Sigmoid colon (tissue), 6 donors: ENCODE measurements at regions not wholly inside any gene's neighbourhood (a gene's known extent, or its start where the extent isn't known, plus 50 kb on each side); places are given as distances from the start of the nearest gene placed in this dataset.

Source experiments
- DNase-seq: peaks from one replicate; pipeline ENCODE4 v3.0.0-alpha.2; 2019
- H3K27ac ChIP-seq, 4 donors: fragments of 200-600 bp; sonication (generic); one replicate each; pipeline ENCODE4 v1.5.1; 2016 to 2019; ENCODE audit warnings: mild to moderate bottlenecking in 1 of 4
- H3K27me3 ChIP-seq, 3 donors: fragments of 200-600 bp; sonication (generic); one replicate each; pipeline ENCODE4 v1.5.1; 2019; ENCODE audit warnings: mild to moderate bottlenecking in 1 of 3
- H3K36me3 ChIP-seq, 4 donors: fragments of 200-600 bp; sonication (generic); one replicate each; pipeline ENCODE4 v1.5.1; 2016 to 2019
- H3K4me1 ChIP-seq, 4 donors: fragments of 200-600 bp; sonication (generic); one replicate each; pipeline ENCODE4 v1.5.1; 2017 to 2019
- H3K4me3 ChIP-seq, 4 donors: fragments of 200-600 bp; sonication (generic); one replicate each; pipeline ENCODE4 v1.5.1; 2017 to 2019; ENCODE audit warnings: mild to moderate bottlenecking in 2 of 4, moderate library complexity in 1 of 4
- H3K9me3 ChIP-seq, 4 donors: fragments of 200-600 bp in 3 of 4; sonication (generic) in 3 of 4; one replicate each; pipeline versions ENCODE4 v1.5.1 to v1.6.1; 2013 to 2019
- CTCF ChIP-seq, 4 experiments: fragments of 450-650 bp in 3 of 4; fragments of 200-600 bp in 1 of 4; IDR thresholded peaks; one replicate each; pipeline ENCODE4 v1.5.1; 2016 to 2019; ENCODE audit warnings: antibody characterized with exemption in 4 of 4, mild to moderate bottlenecking in 3 of 4, moderate library complexity in 2 of 4
- EP300 ChIP-seq, 4 donors: sonication (generic); formaldehyde crosslinking; IDR thresholded peaks; one replicate each; pipeline ENCODE4 v1.6.1; 2017; ENCODE audit warnings: antibody characterized with exemption in 4 of 4
- POLR2A ChIP-seq, 2 donors: fragments of 450-650 bp; IDR thresholded peaks; one replicate each; pipeline ENCODE4 v1.6.1; 2016; ENCODE audit warnings: antibody characterized with exemption in 2 of 2, mild to moderate bottlenecking in 2 of 2, moderate library complexity in 2 of 2
- POLR2AphosphoS5 ChIP-seq, 4 donors: sonication (generic); formaldehyde crosslinking; IDR thresholded peaks; one replicate each; pipeline ENCODE4 v1.6.1; 2017; ENCODE audit warnings: antibody characterized with exemption in 4 of 4
- WGBS, 2 donors: extraction: QIAGEN DNeasy Blood & Tissue Kit; methylation state at CpG; one replicate each; pipeline ENCODE4 v1.1.7; 2013; 5-methylcytosine and 5-hydroxymethylcytosine counted together
- intact Hi-C: fragments of 100-400 bp; cut with DNase I; formaldehyde crosslinking; loops from one replicate; pipeline ENCODE4 v1.15.1; 2023
- donor health status: healthy with polysubstance abuse.
- donor health status: healthy.

- H3K4me3 ChIP-seq, result no peak overlapping the region
- H3K36me3 ChIP-seq, result no peaks in the 10 kb centered on the region
- H3K27me3 ChIP-seq, result no peaks in the 10 kb centered on the region
- intact Hi-C loops, result no loop called here
- DNase-seq, result no peak
- no peaks in the 10 kb centered on the region for H3K9me3 ChIP-seq
- no peak overlapping the region for H3K27ac ChIP-seq
- no peak for TF ChIP-seq EP300 (IDR thresholded peaks at IDR 0.05)
- no peak for TF ChIP-seq CTCF (IDR thresholded peaks at IDR 0.05)
- TF ChIP-seq POLR2AphosphoS5 (IDR thresholded peaks at IDR 0.05), result no peak
- TF ChIP-seq POLR2A (IDR thresholded peaks at IDR 0.05), result no peak
- 91 to 95% methylated on average over 9 of the region's 9 CpGs for WGBS, 2 donors
- peaks cover 0 to 7% (median 2%) of the 10 kb centered on the region in 4 donors for H3K4me1 ChIP-seq
Measured at GRCh38 chr4:81743731-81744435, 272.2 kb upstream of the RASGEF1B start.

- no peak overlapping the region for H3K4me3 ChIP-seq
- no peaks in the 10 kb centered on the region for H3K36me3 ChIP-seq
- no peaks in the 10 kb centered on the region for H3K27me3 ChIP-seq
- no peaks in the 10 kb centered on the region for H3K9me3 ChIP-seq
- no peak overlapping the region for H3K27ac ChIP-seq
- TF ChIP-seq POLR2AphosphoS5 (IDR thresholded peaks at IDR 0.05), result no peak
- no peak for TF ChIP-seq POLR2A (IDR thresholded peaks at IDR 0.05)
- no peak for TF ChIP-seq CTCF (IDR thresholded peaks at IDR 0.05)
- no peak for TF ChIP-seq EP300 (IDR thresholded peaks at IDR 0.05)
- no peak for DNase-seq
- H3K4me1 ChIP-seq, result peaks cover 0 to 7% (median 2%) of the 10 kb centered on the region in 4 donors
- intact Hi-C loops, result no loop called here
Measured at GRCh38 chr4:81740487-81740886, 268.8 kb upstream of the RASGEF1B start.

GRCh38 chr4:81738891-81739290, 267.2 kb upstream of the RASGEF1B start:
- H3K27ac ChIP-seq, result no peak overlapping the region
- intact Hi-C loops, result no loop called here
- no peaks in the 10 kb centered on the region for H3K36me3 ChIP-seq
- no peak overlapping the region for H3K4me3 ChIP-seq
- no peaks in the 10 kb centered on the region for H3K27me3 ChIP-seq
- DNase-seq, result no peak
- TF ChIP-seq POLR2AphosphoS5 (IDR thresholded peaks at IDR 0.05), result no peak
- TF ChIP-seq CTCF (IDR thresholded peaks at IDR 0.05), result no peak
- TF ChIP-seq EP300 (IDR thresholded peaks at IDR 0.05), result no peak
- TF ChIP-seq POLR2A (IDR thresholded peaks at IDR 0.05), result no peak
- H3K9me3 ChIP-seq, result no peaks in the 10 kb centered on the region
- peaks cover 0 to 7% (median 2%) of the 10 kb centered on the region in 4 donors for H3K4me1 ChIP-seq

- H3K36me3 ChIP-seq, result no peaks in the 10 kb centered on the region
- H3K27me3 ChIP-seq, result no peaks in the 10 kb centered on the region
- intact Hi-C loops, result no loop called here
- H3K27ac ChIP-seq, result no peak overlapping the region
- peaks cover 0 to 7% (median 2%) of the 10 kb centered on the region in 4 donors for H3K4me1 ChIP-seq
- DNase-seq, result no peak
- TF ChIP-seq EP300 (IDR thresholded peaks at IDR 0.05) (no peak), CTCF (IDR thresholded peaks at IDR 0.05) (no peak), POLR2AphosphoS5 (IDR thresholded peaks at IDR 0.05) (no peak)
- H3K4me3 ChIP-seq, result no peak overlapping the region
- H3K9me3 ChIP-seq, result no peaks in the 10 kb centered on the region
- WGBS, 2 donors, result 72 to 86% methylated on average over 2 of the region's 2 CpGs
Measured at GRCh38 chr4:81737865-81738559, 266.3 kb upstream of the RASGEF1B start.
